ENCODE measurements at regions not wholly inside any gene's neighbourhood (a gene's known extent, or its start where the extent isn't known, plus 50 kb on each side); places are given as distances from the start of the nearest gene placed in this dataset.
"Not testable (repeated sequence)": the region's sequence is repeated elsewhere in the genome, so short reads cannot be mapped to it uniquely, and the experiment has no call there.

DNA sequence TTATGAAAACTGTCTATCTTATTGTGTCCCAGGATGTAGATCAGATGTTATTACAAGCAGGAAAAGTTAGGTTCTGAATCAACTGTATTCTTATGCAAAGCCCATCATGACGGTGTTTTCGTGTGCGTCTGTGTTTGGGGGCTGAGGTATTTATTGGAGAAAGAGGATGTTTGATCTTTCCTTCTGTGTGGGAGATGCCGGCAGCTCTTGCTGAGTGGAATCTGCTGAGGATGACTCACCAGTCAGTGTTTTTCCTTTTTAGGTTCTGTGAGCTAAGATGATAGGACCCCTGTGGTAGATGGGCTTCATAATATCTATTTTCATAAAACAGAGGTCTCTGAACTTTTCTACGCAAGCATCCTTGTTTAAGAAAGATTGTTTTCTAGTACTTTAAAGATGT lies 107.1 kb downstream of the PWWP3B start:
- TF ChIP-seq, protein P1, sequence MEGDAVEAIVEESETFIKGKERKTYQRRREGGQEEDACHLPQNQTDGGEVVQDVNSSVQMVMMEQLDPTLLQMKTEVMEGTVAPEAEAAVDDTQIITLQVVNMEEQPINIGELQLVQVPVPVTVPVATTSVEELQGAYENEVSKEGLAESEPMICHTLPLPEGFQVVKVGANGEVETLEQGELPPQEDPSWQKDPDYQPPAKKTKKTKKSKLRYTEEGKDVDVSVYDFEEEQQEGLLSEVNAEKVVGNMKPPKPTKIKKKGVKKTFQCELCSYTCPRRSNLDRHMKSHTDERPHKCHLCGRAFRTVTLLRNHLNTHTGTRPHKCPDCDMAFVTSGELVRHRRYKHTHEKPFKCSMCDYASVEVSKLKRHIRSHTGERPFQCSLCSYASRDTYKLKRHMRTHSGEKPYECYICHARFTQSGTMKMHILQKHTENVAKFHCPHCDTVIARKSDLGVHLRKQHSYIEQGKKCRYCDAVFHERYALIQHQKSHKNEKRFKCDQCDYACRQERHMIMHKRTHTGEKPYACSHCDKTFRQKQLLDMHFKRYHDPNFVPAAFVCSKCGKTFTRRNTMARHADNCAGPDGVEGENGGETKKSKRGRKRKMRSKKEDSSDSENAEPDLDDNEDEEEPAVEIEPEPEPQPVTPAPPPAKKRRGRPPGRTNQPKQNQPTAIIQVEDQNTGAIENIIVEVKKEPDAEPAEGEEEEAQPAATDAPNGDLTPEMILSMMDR (conservative IDR thresholded peaks at IDR 0.05; ENCODE audit: low read length): not testable (repeated sequence)
- not testable (repeated sequence) for TF ChIP-seq EZH2phosphoT487 (IDR thresholded peaks at IDR 0.05; ENCODE audit: borderline replicate concordance, low read depth, low read length)
